Glutamatergic neuron (in vitro differentiated cells): ENCODE measurements at regions not wholly inside any gene's neighbourhood (a gene's known extent, or its start where the extent isn't known, plus 50 kb on each side); places are given as distances from the start of the nearest gene placed in this dataset.

Source experiments
- DNase-seq: peaks from one replicate; pipeline ENCODE4 v3.0.0; 2022
- H3K27ac Mint-ChIP-seq: one replicate; pipeline ENCODE4 v1.8.0; 2020; ENCODE audit warnings: mild to moderate bottlenecking, mixed read lengths, inconsistent platforms; ENCODE audit not compliant: unreplicated experiment
- H3K27me3 Mint-ChIP-seq: one replicate; pipeline ENCODE4 v1.8.0; 2020; ENCODE audit warnings: mild to moderate bottlenecking, moderate library complexity, mixed read lengths, inconsistent platforms; ENCODE audit not compliant: unreplicated experiment
- H3K36me3 Mint-ChIP-seq: one replicate; pipeline ENCODE4 v1.8.0; 2020; ENCODE audit warnings: mild to moderate bottlenecking, mixed read lengths, inconsistent platforms; ENCODE audit not compliant: unreplicated experiment
- H3K4me1 Mint-ChIP-seq: one replicate; pipeline ENCODE4 v1.8.0; 2020; ENCODE audit warnings: mild to moderate bottlenecking, low read depth, mixed read lengths, inconsistent platforms; ENCODE audit not compliant: unreplicated experiment
- H3K4me3 Mint-ChIP-seq: one replicate; pipeline ENCODE4 v1.8.0; 2020; ENCODE audit warnings: mild to moderate bottlenecking, mixed read lengths, inconsistent platforms; ENCODE audit not compliant: unreplicated experiment
- H3K9me3 Mint-ChIP-seq: one replicate; pipeline ENCODE4 v1.8.0; 2020; ENCODE audit warnings: mild to moderate bottlenecking, moderate library complexity, mixed read lengths, inconsistent platforms; ENCODE audit not compliant: unreplicated experiment
- TF ChIP-seq, protein P1 (sequence below): fragments of 200-600 bp; sonication (generic); IDR thresholded peaks from one replicate; pipeline ENCODE4 v1.5.0; 2021; ENCODE audit not compliant: partially characterized antibody, unreplicated experiment

DNA sequence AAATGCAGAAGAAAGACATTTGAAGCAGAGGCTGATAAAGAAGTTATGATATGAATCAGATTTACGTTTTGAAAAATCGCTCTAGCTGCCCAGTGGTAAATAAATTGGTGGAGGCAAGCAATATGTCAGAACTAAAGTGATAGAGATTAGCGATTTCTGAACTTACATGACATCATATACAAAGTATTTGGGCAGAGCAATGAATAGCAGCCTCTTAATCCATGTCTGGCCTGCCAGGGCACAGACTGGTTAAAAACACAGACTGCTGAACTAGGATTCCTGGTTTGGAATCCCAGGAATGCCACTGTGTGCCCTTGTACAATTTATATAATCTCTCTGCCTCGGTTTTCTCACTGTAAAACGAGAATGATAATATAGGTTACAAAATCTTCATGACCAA is 243.1 kb upstream of the SETMAR start:
- H3K4me3 Mint-ChIP-seq: no peak overlapping the region
- TF ChIP-seq, protein P1, sequence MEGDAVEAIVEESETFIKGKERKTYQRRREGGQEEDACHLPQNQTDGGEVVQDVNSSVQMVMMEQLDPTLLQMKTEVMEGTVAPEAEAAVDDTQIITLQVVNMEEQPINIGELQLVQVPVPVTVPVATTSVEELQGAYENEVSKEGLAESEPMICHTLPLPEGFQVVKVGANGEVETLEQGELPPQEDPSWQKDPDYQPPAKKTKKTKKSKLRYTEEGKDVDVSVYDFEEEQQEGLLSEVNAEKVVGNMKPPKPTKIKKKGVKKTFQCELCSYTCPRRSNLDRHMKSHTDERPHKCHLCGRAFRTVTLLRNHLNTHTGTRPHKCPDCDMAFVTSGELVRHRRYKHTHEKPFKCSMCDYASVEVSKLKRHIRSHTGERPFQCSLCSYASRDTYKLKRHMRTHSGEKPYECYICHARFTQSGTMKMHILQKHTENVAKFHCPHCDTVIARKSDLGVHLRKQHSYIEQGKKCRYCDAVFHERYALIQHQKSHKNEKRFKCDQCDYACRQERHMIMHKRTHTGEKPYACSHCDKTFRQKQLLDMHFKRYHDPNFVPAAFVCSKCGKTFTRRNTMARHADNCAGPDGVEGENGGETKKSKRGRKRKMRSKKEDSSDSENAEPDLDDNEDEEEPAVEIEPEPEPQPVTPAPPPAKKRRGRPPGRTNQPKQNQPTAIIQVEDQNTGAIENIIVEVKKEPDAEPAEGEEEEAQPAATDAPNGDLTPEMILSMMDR: no peak
- no peaks in the 10 kb centered on the region for H3K4me1 Mint-ChIP-seq
- H3K9me3 Mint-ChIP-seq: no peaks in the 10 kb centered on the region
- no peak for DNase-seq
- H3K27ac Mint-ChIP-seq: no peak overlapping the region
- peaks cover 2% of the 10 kb centered on the region for H3K27me3 Mint-ChIP-seq
- H3K36me3 Mint-ChIP-seq: no peaks in the 10 kb centered on the region

DNA sequence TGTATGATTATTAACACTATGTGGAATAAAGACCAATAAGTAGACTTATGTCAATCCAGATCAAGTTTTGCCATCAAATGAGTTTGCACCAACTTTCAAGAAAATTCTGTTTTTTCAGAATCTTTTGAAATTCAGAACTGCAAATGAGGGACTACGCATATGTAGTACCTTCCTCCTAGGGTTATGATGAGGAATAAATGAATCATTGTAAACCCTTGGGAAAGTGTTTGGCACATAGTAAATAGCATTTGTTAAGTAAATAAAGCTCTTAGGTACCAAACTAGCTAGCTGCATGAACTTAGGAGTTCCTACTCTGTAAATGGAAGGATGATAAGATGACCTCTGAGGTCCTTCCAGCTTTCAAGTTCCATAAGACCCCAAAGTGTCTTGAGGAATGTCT is 242.6 kb upstream of the SETMAR start:
- Mint-ChIP-seq H3K36me3 (no peaks in the 10 kb centered on the region), H3K4me1 (no peaks in the 10 kb centered on the region), H3K4me3 (no peak overlapping the region), H3K27ac (no peak overlapping the region), H3K27me3 (peaks cover 2% of the 10 kb centered on the region), H3K9me3 (no peaks in the 10 kb centered on the region)
- TF ChIP-seq, protein P1: no peak
- no peak for DNase-seq

DNA sequence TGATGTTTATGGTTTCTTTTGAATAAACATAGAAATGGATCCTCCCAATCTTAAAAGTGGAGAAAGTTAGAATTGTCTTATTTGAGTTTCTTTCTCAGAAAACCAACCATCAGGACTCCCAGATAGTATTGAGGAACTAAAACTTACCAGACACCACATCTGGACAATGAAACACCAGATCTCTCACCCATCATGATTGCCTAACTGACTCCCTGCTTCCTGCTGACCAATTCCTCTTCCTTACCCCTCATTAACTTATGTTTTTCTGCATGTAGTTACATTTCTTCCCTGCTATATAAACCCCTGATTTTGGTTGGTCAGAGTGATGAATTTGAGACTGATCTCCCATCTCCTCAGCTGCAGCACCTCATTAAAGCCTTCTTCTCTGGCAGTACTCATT is 242.0 kb upstream of the SETMAR start:
- Mint-ChIP-seq H3K36me3 (no peaks in the 10 kb centered on the region), H3K9me3 (no peaks in the 10 kb centered on the region)

DNA sequence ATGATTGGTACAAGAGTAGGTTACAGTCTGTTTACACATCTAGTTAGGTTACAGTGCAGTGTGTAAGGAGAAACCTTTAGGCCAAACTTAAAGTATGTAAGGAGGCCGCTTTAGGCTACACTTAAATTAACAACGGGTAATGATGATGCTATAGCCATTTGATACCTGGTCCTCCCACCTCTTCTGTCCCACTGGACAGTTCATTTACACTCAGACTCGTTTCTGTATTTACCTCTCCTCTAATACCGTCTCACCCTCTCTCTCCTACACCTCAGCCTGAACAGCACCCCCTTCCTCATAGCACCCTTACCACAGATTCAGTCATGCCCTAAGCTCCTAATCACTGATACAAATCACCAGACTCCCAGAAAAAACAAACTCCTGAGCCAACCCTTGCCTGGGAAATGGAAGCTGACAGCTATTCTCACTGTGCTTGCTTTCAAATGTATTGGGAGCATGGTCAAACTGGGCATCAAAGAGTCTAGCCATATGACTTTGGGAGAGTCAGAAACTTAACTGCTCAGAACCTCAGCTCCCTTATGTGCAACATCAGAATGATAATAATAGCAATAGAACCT is 241.3 kb upstream of the SETMAR start:
- Mint-ChIP-seq H3K4me3 (no peak overlapping the region), H3K36me3 (no peaks in the 10 kb centered on the region), H3K4me1 (no peaks in the 10 kb centered on the region), H3K27ac (no peak overlapping the region), H3K9me3 (no peaks in the 10 kb centered on the region), H3K27me3 (peaks cover 2% of the 10 kb centered on the region)
- no peak for DNase-seq
- TF ChIP-seq, protein P1: no peak

More for the DNA sequence above, 242.0 kb upstream of the SETMAR start:
- DNase-seq: no peak
- H3K4me3 Mint-ChIP-seq: no peak overlapping the region
- TF ChIP-seq, protein P1: no peak
- peaks cover 2% of the 10 kb centered on the region for H3K27me3 Mint-ChIP-seq
- no peaks in the 10 kb centered on the region for H3K4me1 Mint-ChIP-seq
- H3K27ac Mint-ChIP-seq: no peak overlapping the region

DNA sequence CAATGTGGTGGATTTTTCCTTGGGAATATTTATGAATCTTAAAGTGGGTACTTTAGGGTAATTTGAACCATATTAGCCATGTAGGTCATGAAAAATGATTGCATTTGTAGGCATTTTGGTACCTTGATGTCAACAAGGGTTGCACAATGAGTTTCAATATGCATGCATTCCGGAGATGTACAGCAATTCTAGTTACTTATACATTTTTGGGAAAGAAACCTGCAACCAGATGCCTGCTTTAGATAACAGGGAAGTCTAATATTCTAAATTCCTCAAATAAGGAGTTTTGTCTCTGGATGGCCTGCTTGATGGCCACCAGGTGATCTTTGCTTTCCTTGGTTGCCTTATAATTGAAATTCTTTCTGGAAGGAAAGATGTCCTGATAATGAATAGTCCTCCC is 240.5 kb upstream of the SETMAR start:
- Mint-ChIP-seq H3K4me1 (no peaks in the 10 kb centered on the region), H3K9me3 (no peaks in the 10 kb centered on the region), H3K27ac (no peak overlapping the region), H3K4me3 (no peak overlapping the region), H3K36me3 (no peaks in the 10 kb centered on the region), H3K27me3 (peaks cover 2% of the 10 kb centered on the region)
- DNase-seq: no peak
- TF ChIP-seq, protein P1: no peak
